Gastrocnemius medialis (tissue), 4 donors: ENCODE measurements at regions not wholly inside any gene's neighbourhood (a gene's known extent, or its start where the extent isn't known, plus 50 kb on each side); places are given as distances from the start of the nearest gene placed in this dataset.

ENCODE experiments used
- CTCF ChIP-seq, 5 experiments: fragments of 450-650 bp in 3 of 5; fragments of 200-600 bp in 2 of 5; sonication (generic) in 2 of 5; IDR thresholded peaks in 4 of 5; conservative IDR thresholded peaks in 1 of 5; 1 replicate in 4 of 5; 2 replicates in 1 of 5; pipeline ENCODE4 v1.5.1; 2016 to 2019; ENCODE audit warnings: antibody characterized with exemption in 5 of 5, mild to moderate bottlenecking in 3 of 5, moderate library complexity in 3 of 5
- POLR2A ChIP-seq, 2 donors: fragments of 450-650 bp; IDR thresholded peaks; one replicate each; pipeline ENCODE4 v1.6.1; 2017; ENCODE audit warnings: antibody characterized with exemption in 2 of 2, mild to moderate bottlenecking in 2 of 2, moderate library complexity in 2 of 2

DNA sequence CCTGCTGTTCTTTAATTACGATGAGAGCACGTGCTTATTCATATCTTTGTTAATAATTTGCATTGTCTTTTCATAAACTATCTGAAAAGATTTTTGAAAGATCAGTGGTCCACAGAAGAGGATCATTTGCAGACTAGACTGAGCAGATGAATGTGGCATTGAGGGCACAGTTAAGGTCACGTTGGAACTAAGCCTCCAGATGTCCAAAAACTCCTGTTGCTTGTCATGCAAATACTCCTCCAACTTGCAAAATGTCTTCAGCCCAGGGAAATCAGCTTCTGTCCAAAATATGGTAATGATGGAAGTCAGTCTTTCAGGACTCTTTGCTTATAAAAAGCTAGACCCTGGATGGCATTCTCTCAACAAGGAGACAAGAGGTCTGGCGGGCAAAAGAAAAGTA lies 201.6 kb upstream of the TMEM260 start:
- TF ChIP-seq POLR2A (IDR thresholded peaks at IDR 0.05) (no peak), CTCF (IDR thresholded peaks at IDR 0.05 in 4 of 5, conservative IDR thresholded peaks at IDR 0.05 in 1 of 5) (no peak)
